Suprapubic skin (tissue), 4 donors: ENCODE measurements at regions not wholly inside any gene's neighbourhood (a gene's known extent, or its start where the extent isn't known, plus 50 kb on each side); places are given as distances from the start of the nearest gene placed in this dataset.

Experiments
- CTCF ChIP-seq, 2 donors: fragments of 200-600 bp in 1 of 2; fragments of 450-650 bp in 1 of 2; sonication (generic) in 1 of 2; IDR thresholded peaks; one replicate each; pipeline ENCODE4 v1.5.1; 2016 to 2019; ENCODE audit warnings: antibody characterized with exemption in 2 of 2, mild to moderate bottlenecking in 1 of 2, moderate library complexity in 1 of 2
- POLR2A ChIP-seq, 2 donors: fragments of 450-650 bp; IDR thresholded peaks; one replicate each; pipeline ENCODE4 v1.6.1; 2017; ENCODE audit warnings: antibody characterized with exemption in 2 of 2, mild to moderate bottlenecking in 2 of 2, moderate library complexity in 2 of 2
- POLR2AphosphoS5 ChIP-seq, 3 donors: sonication (generic); formaldehyde crosslinking; IDR thresholded peaks; one replicate each; pipeline ENCODE4 v1.6.1; 2017; ENCODE audit warnings: antibody characterized with exemption in 3 of 3

- no peak for TF ChIP-seq POLR2A (IDR thresholded peaks at IDR 0.05)
- TF ChIP-seq CTCF (IDR thresholded peaks at IDR 0.05): no peak
- TF ChIP-seq POLR2AphosphoS5 (IDR thresholded peaks at IDR 0.05): no peak
Measured at GRCh38 chr1:216822480-216822879, 99.3 kb upstream of the ESRRG start.
